Mononuclear cell (primary cell): ENCODE measurements at regions not wholly inside any gene's neighbourhood (a gene's known extent, or its start where the extent isn't known, plus 50 kb on each side); places are given as distances from the start of the nearest gene placed in this dataset.

Experiments
- H3K27me3 ChIP-seq: 2 replicates; pipeline ENCODE4 v1.6.0; 2011; ENCODE audit warnings: low read length, control low read depth; ENCODE audit not compliant: insufficient read depth
- H3K4me1 ChIP-seq: 2 replicates; pipeline ENCODE4 v1.5.1; 2011; ENCODE audit warnings: mild to moderate bottlenecking, low read length, control low read depth; ENCODE audit not compliant: insufficient read depth
- H3K4me3 ChIP-seq: 2 replicates; pipeline ENCODE4 v1.5.1; 2011; ENCODE audit warnings: mild to moderate bottlenecking, low read length, moderate library complexity
- H3K9me3 ChIP-seq: 2 replicates; pipeline ENCODE4 v1.5.1; 2011; ENCODE audit warnings: low read depth, mild to moderate bottlenecking, control low read depth, low read length

GRCh38 chr1:218624052-218624451 is 278.9 kb downstream of the TGFB2 start:
- Histone ChIP-seq H3K9me3 (no peaks in the 10 kb centered on the region), H3K27me3 (no peaks in the 10 kb centered on the region), H3K4me1 (no peaks in the 10 kb centered on the region), H3K4me3 (no peak overlapping the region)

GRCh38 chr1:218625393-218625792 is 280.3 kb downstream of the TGFB2 start:
- Histone ChIP-seq H3K4me1 (no peaks in the 10 kb centered on the region), H3K4me3 (no peak overlapping the region), H3K9me3 (no peaks in the 10 kb centered on the region), H3K27me3 (no peaks in the 10 kb centered on the region)

GRCh38 chr1:218633238-218633988 is 288.3 kb downstream of the TGFB2 start:
- no peaks in the 10 kb centered on the region for H3K27me3 ChIP-seq
- H3K4me3 ChIP-seq = no peak overlapping the region
- H3K9me3 ChIP-seq = no peaks in the 10 kb centered on the region
- H3K4me1 ChIP-seq = no peaks in the 10 kb centered on the region

GRCh38 chr1:218634212-218634611 is 289.1 kb downstream of the TGFB2 start:
- Histone ChIP-seq H3K4me1 (no peaks in the 10 kb centered on the region), H3K4me3 (no peak overlapping the region), H3K9me3 (no peaks in the 10 kb centered on the region), H3K27me3 (no peaks in the 10 kb centered on the region)

GRCh38 chr1:218636548-218636947 is 291.4 kb downstream of the TGFB2 start:
- H3K4me1 ChIP-seq = no peaks in the 10 kb centered on the region
- H3K4me3 ChIP-seq = no peak overlapping the region
- no peaks in the 10 kb centered on the region for H3K9me3 ChIP-seq
- no peaks in the 10 kb centered on the region for H3K27me3 ChIP-seq

GRCh38 chr1:218640173-218640572 is 295.0 kb downstream of the TGFB2 start:
- H3K9me3 ChIP-seq = no peaks in the 10 kb centered on the region
- H3K4me3 ChIP-seq = no peak overlapping the region
- no peaks in the 10 kb centered on the region for H3K27me3 ChIP-seq
- H3K4me1 ChIP-seq = no peaks in the 10 kb centered on the region

- Histone ChIP-seq H3K9me3 (no peaks in the 10 kb centered on the region), H3K4me1 (no peaks in the 10 kb centered on the region), H3K4me3 (no peak overlapping the region), H3K27me3 (no peaks in the 10 kb centered on the region)
Measured at GRCh38 chr1:218642033-218642948, 297.2 kb downstream of the TGFB2 start.

- H3K4me3 ChIP-seq = no peak overlapping the region
- no peaks in the 10 kb centered on the region for H3K4me1 ChIP-seq
- no peaks in the 10 kb centered on the region for H3K27me3 ChIP-seq
- no peaks in the 10 kb centered on the region for H3K9me3 ChIP-seq
Measured at GRCh38 chr1:218643281-218643680, 298.1 kb downstream of the TGFB2 start.

- Histone ChIP-seq H3K4me3 (no peak overlapping the region), H3K4me1 (no peaks in the 10 kb centered on the region), H3K9me3 (no peaks in the 10 kb centered on the region), H3K27me3 (no peaks in the 10 kb centered on the region)
Measured at GRCh38 chr1:218643926-218644325, 298.8 kb downstream of the TGFB2 start.

GRCh38 chr1:218646288-218646687 is 301.2 kb downstream of the TGFB2 start:
- H3K27me3 ChIP-seq = no peaks in the 10 kb centered on the region
- no peak overlapping the region for H3K4me3 ChIP-seq
- H3K4me1 ChIP-seq = no peaks in the 10 kb centered on the region
- H3K9me3 ChIP-seq = no peaks in the 10 kb centered on the region

- no peaks in the 10 kb centered on the region for H3K9me3 ChIP-seq
- no peaks in the 10 kb centered on the region for H3K27me3 ChIP-seq
- H3K4me1 ChIP-seq = no peaks in the 10 kb centered on the region
- no peak overlapping the region for H3K4me3 ChIP-seq
Measured at GRCh38 chr1:218656301-218657037, 311.3 kb downstream of the TGFB2 start.

- H3K27me3 ChIP-seq = no peaks in the 10 kb centered on the region
- no peaks in the 10 kb centered on the region for H3K4me1 ChIP-seq
- H3K4me3 ChIP-seq = no peak overlapping the region
- no peaks in the 10 kb centered on the region for H3K9me3 ChIP-seq
Measured at GRCh38 chr1:218658269-218658668, 313.1 kb downstream of the TGFB2 start.

GRCh38 chr1:218658899-218659298 is 313.8 kb downstream of the TGFB2 start:
- no peaks in the 10 kb centered on the region for H3K27me3 ChIP-seq
- no peaks in the 10 kb centered on the region for H3K9me3 ChIP-seq
- no peak overlapping the region for H3K4me3 ChIP-seq
- no peaks in the 10 kb centered on the region for H3K4me1 ChIP-seq

- Histone ChIP-seq H3K4me1 (no peaks in the 10 kb centered on the region), H3K9me3 (no peaks in the 10 kb centered on the region), H3K4me3 (no peak overlapping the region), H3K27me3 (no peaks in the 10 kb centered on the region)
Measured at GRCh38 chr1:218659911-218660677, 315.0 kb downstream of the TGFB2 start.
